CD4-positive, CD25-positive, alpha-beta regulatory T cell (primary cell): ENCODE measurements at regions not wholly inside any gene's neighbourhood (a gene's known extent, or its start where the extent isn't known, plus 50 kb on each side); places are given as distances from the start of the nearest gene placed in this dataset.
"Not testable (repeated sequence)": the region's sequence is repeated elsewhere in the genome, so short reads cannot be mapped to it uniquely, and the experiment has no call there.

Experiments used
- ATAC-seq, 2 donors: fragments of 150-1000 bp; cut with Tn5 transposase; one replicate each; pipeline ENCODE4 v1.10.0; 2021; ENCODE audit warnings: low read depth in 2 of 2, moderate number of reproducible peaks in 2 of 2, moderate library complexity in 1 of 2
- DNase-seq, 3 donors: peaks; one replicate each; pipeline versions ENCODE4 v3.0.0 to v3.0.0-alpha.2; 2012 to 2022; ENCODE audit warnings: mixed read lengths in 1 of 3
- H3K27ac ChIP-seq: one replicate; pipeline ENCODE4 v1.7.0; 2013; ENCODE audit warnings: mild to moderate bottlenecking, low read length; ENCODE audit not compliant: insufficient read depth, poor library complexity, severe bottlenecking
- H3K27me3 ChIP-seq: one replicate; pipeline ENCODE4 v1.7.0; 2013; ENCODE audit warnings: low read length; ENCODE audit not compliant: control insufficient read depth, insufficient read depth
- H3K36me3 ChIP-seq: one replicate; pipeline ENCODE4 v1.7.0; 2013; ENCODE audit warnings: mild to moderate bottlenecking, low read length, moderate library complexity; ENCODE audit not compliant: control insufficient read depth, insufficient read depth
- H3K4me1 ChIP-seq: 2 replicates; pipeline ENCODE4 v1.7.0; 2013; ENCODE audit warnings: mild to moderate bottlenecking, low read length; ENCODE audit not compliant: insufficient read depth, control insufficient read depth, poor library complexity, severe bottlenecking
- H3K4me3 ChIP-seq: one replicate; pipeline ENCODE4 v1.7.0; 2013; ENCODE audit warnings: low read depth, mild to moderate bottlenecking, low read length, moderate library complexity
- H3K9me3 ChIP-seq, 2 experiments: 1 replicate in 1 of 2; 2 replicates in 1 of 2; pipeline ENCODE4 v1.7.0; 2013; ENCODE audit warnings: low read length in 2 of 2, mild to moderate bottlenecking in 1 of 2, moderate library complexity in 1 of 2; ENCODE audit not compliant: control insufficient read depth in 2 of 2
- H3K27ac Mint-ChIP-seq, 3 donors: one replicate each; pipeline ENCODE4 v1.8.0; 2020 to 2022; ENCODE audit warnings: mild to moderate bottlenecking in 3 of 3, mixed read lengths in 3 of 3, moderate library complexity in 2 of 3
- H3K27me3 Mint-ChIP-seq: one replicate; pipeline ENCODE4 v1.8.0; 2022; ENCODE audit warnings: mild to moderate bottlenecking, mixed read lengths
- H3K36me3 Mint-ChIP-seq: one replicate; pipeline ENCODE4 v1.8.0; 2020; ENCODE audit warnings: mixed read lengths
- H3K4me1 Mint-ChIP-seq, 4 donors: one replicate each; pipeline ENCODE4 v1.8.0; 2020 to 2022; ENCODE audit warnings: mixed read lengths in 4 of 4, mild to moderate bottlenecking in 1 of 4
- H3K4me3 Mint-ChIP-seq, 4 donors: one replicate each; pipeline ENCODE4 v1.8.0; 2020 to 2022; ENCODE audit warnings: mild to moderate bottlenecking in 4 of 4, mixed read lengths in 4 of 4, moderate library complexity in 3 of 4
- H3K9me3 Mint-ChIP-seq, 7 donors: one replicate each; pipeline ENCODE4 v1.8.0; 2020 to 2022; ENCODE audit warnings: mixed read lengths in 7 of 7, mild to moderate bottlenecking in 3 of 7, moderate library complexity in 2 of 7

DNA sequence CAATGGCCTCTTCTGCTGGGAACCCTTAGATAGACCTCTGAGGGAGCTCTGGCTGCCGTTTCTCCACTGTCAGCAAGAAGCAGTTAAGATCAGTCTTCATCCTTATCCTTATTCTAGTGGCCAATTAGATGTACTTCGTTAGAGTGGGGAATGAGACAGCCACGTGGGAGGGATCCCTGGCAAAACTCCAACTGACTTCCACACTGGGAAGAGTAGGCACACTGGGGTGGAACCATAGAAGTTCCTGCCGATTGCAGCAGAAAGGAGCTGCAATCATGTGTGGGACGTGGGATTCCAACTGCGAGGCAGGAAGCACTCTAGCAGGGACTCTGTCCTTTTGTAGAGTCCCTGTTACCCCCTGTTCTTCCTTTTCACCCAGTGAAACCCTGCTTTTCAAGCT lies 226.3 kb upstream of the RGS17 start:
- no peaks in the 10 kb centered on the region for H3K4me1 Mint-ChIP-seq
- no peaks in the 10 kb centered on the region for H3K36me3 ChIP-seq
- no peak for DNase-seq
- H3K4me3 ChIP-seq, result no peak overlapping the region
- H3K36me3 Mint-ChIP-seq, result no peaks in the 10 kb centered on the region
- H3K4me3 Mint-ChIP-seq, result no peak overlapping the region
- no peaks in the 10 kb centered on the region for H3K9me3 ChIP-seq
- H3K27me3 Mint-ChIP-seq, result no peaks in the 10 kb centered on the region
- H3K9me3 Mint-ChIP-seq, result peaks cover 0 to 10% (median 2%) of the 10 kb centered on the region in 7 donors
- ATAC-seq, result no peak
- no peak overlapping the region for H3K27ac Mint-ChIP-seq
- no peaks in the 10 kb centered on the region for H3K27me3 ChIP-seq
- no peaks in the 10 kb centered on the region for H3K4me1 ChIP-seq
- H3K27ac ChIP-seq, result no peak overlapping the region

DNA sequence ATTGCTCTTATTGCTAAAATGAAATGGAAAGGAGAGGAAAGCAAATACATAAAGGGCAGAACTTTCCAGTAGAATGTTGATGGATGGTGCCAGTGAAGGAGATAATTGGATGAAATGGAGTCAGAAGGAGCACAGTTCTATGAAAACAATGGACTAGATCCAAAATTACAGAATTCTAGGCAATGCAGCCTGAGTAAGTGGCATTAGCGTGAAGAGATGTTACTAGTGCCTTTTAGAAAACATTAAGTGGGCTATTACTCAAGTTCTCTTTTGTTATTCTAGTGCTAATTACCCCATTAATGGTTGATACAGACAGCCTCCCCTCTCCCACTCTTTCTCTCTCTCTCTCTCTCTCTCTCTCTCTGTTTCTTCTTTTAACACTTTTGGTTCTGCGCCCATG lies 209.5 kb upstream of the RGS17 start:
- ATAC-seq, result no peak
- Mint-ChIP-seq H3K4me1 (no peaks in the 10 kb centered on the region), H3K36me3 (no peaks in the 10 kb centered on the region), H3K9me3 (peaks cover 0 to 14% (median 4%) of the 10 kb centered on the region in 7 donors), H3K27ac (no peak overlapping the region), H3K4me3 (no peak overlapping the region), H3K27me3 (no peaks in the 10 kb centered on the region)
- Histone ChIP-seq H3K9me3 (no peaks in the 10 kb centered on the region), H3K27me3 (no peaks in the 10 kb centered on the region), H3K36me3 (no peaks in the 10 kb centered on the region), H3K27ac (no peak overlapping the region), H3K4me1 (no peaks in the 10 kb centered on the region), H3K4me3 (no peak overlapping the region)
- DNase-seq, result no peak

DNA sequence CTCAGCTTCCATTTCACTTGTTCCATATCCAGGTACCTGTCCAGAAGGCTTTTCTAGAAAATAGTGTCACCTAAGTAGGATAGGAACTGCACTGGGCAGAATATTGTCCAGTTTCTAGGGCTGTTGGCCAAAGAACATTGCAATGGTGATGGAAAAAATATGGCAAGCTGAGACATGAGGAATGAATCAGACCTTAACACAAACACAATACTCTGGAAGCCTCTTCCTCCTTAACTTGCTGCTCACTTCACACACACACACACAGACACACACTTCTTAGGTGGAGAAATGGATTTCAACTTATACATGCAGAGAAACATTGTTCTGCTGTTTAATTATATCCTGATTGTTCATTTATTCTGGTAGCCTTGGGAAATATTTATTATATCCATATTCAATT lies 203.0 kb upstream of the RGS17 start:
- H3K27me3 ChIP-seq, result no peaks in the 10 kb centered on the region
- no peaks in the 10 kb centered on the region for H3K9me3 ChIP-seq
- Mint-ChIP-seq H3K27ac (no peak overlapping the region), H3K9me3 (peaks cover 0 to 18% (median 5%) of the 10 kb centered on the region in 7 donors), H3K36me3 (no peaks in the 10 kb centered on the region), H3K27me3 (no peaks in the 10 kb centered on the region), H3K4me1 (no peaks in the 10 kb centered on the region), H3K4me3 (no peak overlapping the region)
- ATAC-seq (no peak), DNase-seq (no peak)
- no peak overlapping the region for H3K27ac ChIP-seq
- H3K36me3 ChIP-seq, result no peaks in the 10 kb centered on the region
- no peaks in the 10 kb centered on the region for H3K4me1 ChIP-seq
- H3K4me3 ChIP-seq, result no peak overlapping the region

DNA sequence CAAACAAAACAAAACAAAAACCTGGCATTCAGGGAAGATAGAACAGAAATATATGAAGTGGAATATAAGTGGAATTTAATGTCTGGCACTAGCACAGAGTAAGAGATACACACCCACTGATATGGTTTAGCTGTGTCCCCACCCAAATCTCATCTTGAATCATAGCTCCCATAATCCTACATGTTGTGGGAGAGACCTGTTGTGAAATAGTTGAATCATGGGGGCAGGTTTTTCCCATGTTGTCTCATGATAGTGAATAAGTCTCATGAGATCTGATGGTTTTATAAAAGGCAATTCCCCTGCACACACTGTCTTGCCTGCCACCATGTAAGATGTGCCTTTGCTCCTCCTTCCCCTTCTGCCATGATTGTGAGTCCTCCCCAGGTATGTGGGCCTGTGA lies 200.1 kb upstream of the RGS17 start:
- H3K4me1 Mint-ChIP-seq, H3K27ac ChIP-seq, H3K27ac Mint-ChIP-seq, H3K4me3 ChIP-seq, H3K9me3 Mint-ChIP-seq, H3K36me3 Mint-ChIP-seq, H3K4me1 ChIP-seq, H3K9me3 ChIP-seq, H3K4me3 Mint-ChIP-seq, DNase-seq, H3K27me3 Mint-ChIP-seq, H3K36me3 ChIP-seq, ATAC-seq, H3K27me3 ChIP-seq: not testable (repeated sequence)

DNA sequence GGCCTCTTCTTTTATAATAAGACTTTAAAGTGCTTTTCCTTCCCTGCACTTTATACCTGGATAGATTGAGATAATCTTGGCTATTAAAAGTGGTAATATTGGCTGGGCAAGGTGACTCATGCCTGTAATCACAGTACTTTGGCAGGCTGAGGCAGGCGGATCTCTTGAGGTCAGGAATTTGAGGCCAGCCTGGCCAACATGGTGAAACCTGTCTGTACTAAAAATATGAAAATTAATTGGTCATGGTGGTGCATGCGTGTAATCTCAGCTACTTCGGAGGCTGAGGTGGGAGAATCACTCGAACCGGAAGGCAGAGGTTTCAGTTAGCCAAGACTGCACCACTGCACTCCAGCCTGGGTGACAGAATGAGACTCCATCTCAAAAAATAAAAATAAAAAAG lies 197.1 kb upstream of the RGS17 start:
- DNase-seq, result no peak
- no peak overlapping the region for H3K27ac ChIP-seq
- Mint-ChIP-seq H3K4me1 (no peaks in the 10 kb centered on the region), H3K27ac (no peak overlapping the region), H3K4me3 (no peak overlapping the region), H3K36me3 (no peaks in the 10 kb centered on the region), H3K27me3 (no peaks in the 10 kb centered on the region), H3K9me3 (peaks cover 0 to 9% (median 0%) of the 10 kb centered on the region in 7 donors)
- H3K27me3 ChIP-seq, result no peaks in the 10 kb centered on the region
- H3K9me3 ChIP-seq, result no peaks in the 10 kb centered on the region
- no peak overlapping the region for H3K4me3 ChIP-seq
- no peaks in the 10 kb centered on the region for H3K4me1 ChIP-seq
- H3K36me3 ChIP-seq, result no peaks in the 10 kb centered on the region
- ATAC-seq, result no peak

DNA sequence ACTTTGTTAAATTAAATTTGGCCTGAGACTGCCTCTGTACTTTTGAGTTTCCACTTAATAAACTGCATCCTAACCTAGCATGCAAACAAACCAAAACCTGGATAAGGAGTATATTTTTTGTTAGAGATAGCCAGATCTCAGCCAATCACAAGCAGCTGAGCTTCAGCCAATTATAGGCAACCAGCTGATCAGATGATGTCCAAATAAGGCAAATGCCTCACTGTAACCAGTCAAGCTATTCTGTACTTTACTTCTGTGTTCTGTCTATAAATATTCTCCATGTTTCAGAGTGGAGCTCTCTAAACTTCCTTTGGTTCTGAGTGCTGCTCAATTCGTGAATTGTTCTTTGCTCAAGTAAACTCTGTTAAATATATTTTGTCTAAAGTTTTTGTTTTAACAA lies 194.6 kb upstream of the RGS17 start:
- ATAC-seq (no peak), DNase-seq (no peak)
- Histone ChIP-seq H3K9me3 (no peaks in the 10 kb centered on the region), H3K27me3 (no peaks in the 10 kb centered on the region), H3K4me3 (no peak overlapping the region), H3K36me3 (no peaks in the 10 kb centered on the region), H3K4me1 (no peaks in the 10 kb centered on the region), H3K27ac (no peak overlapping the region)
- no peak overlapping the region for H3K27ac Mint-ChIP-seq
- H3K4me1 Mint-ChIP-seq, result no peaks in the 10 kb centered on the region
- peaks cover 0 to 5% (median 2%) of the 10 kb centered on the region in 7 donors for H3K9me3 Mint-ChIP-seq
- H3K36me3 Mint-ChIP-seq, result no peaks in the 10 kb centered on the region
- no peak overlapping the region for H3K4me3 Mint-ChIP-seq
- H3K27me3 Mint-ChIP-seq, result no peaks in the 10 kb centered on the region

DNA sequence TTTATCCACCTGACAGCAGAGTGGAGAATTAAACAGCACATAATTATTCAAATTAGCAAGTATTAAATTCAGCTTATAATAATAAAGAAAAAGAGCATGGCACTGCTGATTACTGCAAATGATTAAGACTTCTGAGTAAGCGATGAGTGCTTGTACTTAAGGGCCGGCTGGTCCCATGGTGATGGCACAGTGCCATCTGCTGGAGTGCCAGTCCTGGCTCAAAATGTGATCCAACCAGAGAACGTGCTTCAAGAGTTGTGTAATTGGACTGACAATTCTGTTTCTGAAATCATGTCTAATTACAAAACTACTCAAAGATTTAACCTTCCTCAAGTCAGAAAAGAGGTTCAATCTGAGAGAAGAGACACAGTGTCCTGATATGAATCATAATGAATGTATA lies 181.6 kb upstream of the RGS17 start:
- ATAC-seq, result no peak
- Mint-ChIP-seq H3K9me3 (peaks cover 0 to 5% (median 0%) of the 10 kb centered on the region in 7 donors), H3K4me1 (no peaks in the 10 kb centered on the region), H3K27me3 (no peaks in the 10 kb centered on the region), H3K4me3 (no peak overlapping the region), H3K27ac (no peak overlapping the region), H3K36me3 (no peaks in the 10 kb centered on the region)
- no peak overlapping the region for H3K4me3 ChIP-seq
- peak in 1 of 3 donors; percentile 36 for DNase-seq
- no peaks in the 10 kb centered on the region for H3K27me3 ChIP-seq
- H3K4me1 ChIP-seq, result no peaks in the 10 kb centered on the region
- no peaks in the 10 kb centered on the region for H3K36me3 ChIP-seq
- no peak overlapping the region for H3K27ac ChIP-seq
- no peaks in the 10 kb centered on the region for H3K9me3 ChIP-seq

DNA sequence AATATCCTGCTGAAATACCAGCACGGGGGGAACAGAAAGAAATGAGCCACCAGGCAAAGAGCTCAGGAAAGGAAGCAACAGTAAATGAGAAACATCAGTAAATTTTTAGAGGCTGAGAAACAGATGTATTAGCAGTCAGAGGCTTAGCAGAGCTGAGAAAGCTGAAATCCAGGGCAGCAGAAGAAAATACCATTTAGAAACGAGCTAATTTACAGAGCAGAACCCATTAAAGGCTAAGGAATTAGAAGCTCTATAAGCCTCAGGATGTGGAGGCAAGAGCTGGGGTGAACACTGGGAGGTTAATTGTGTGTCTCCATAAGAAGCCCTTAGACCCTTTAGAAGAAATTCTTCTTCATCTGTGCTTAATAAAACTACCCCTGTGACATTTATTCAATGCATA lies 178.6 kb upstream of the RGS17 start:
- H3K4me3 ChIP-seq, result no peak overlapping the region
- Mint-ChIP-seq H3K27ac (no peak overlapping the region), H3K4me3 (no peak overlapping the region), H3K27me3 (no peaks in the 10 kb centered on the region), H3K4me1 (no peaks in the 10 kb centered on the region), H3K9me3 (peaks cover 0 to 4% (median 0%) of the 10 kb centered on the region in 7 donors), H3K36me3 (no peaks in the 10 kb centered on the region)
- ATAC-seq (no peak), DNase-seq (no peak)
- no peaks in the 10 kb centered on the region for H3K9me3 ChIP-seq
- no peaks in the 10 kb centered on the region for H3K4me1 ChIP-seq
- no peak overlapping the region for H3K27ac ChIP-seq
- H3K36me3 ChIP-seq, result no peaks in the 10 kb centered on the region
- no peaks in the 10 kb centered on the region for H3K27me3 ChIP-seq
